ENCODE measurements at regions not wholly inside any gene's neighbourhood (a gene's known extent, or its start where the extent isn't known, plus 50 kb on each side); places are given as distances from the start of the nearest gene placed in this dataset.

- WGBS (ENCODE audit: insufficient coverage, low lambda C conversion rate): no CpG with 5 or more reads among the region's 5 CpGs
- H3K4me3 ChIP-seq (ENCODE audit: low read length): no peak overlapping the region
- no peaks in the 10 kb centered on the region for H3K9me3 ChIP-seq (ENCODE audit: control insufficient read depth, low read depth, low read length)
- no peaks in the 10 kb centered on the region for H3K4me1 ChIP-seq (ENCODE audit: control insufficient read depth, insufficient read depth, low read length)
- no peaks in the 10 kb centered on the region for H3K27me3 ChIP-seq (ENCODE audit: control insufficient read depth, insufficient read depth, low read length)
- H3K36me3 ChIP-seq (ENCODE audit: control insufficient read depth, insufficient read depth, low read length): no peaks in the 10 kb centered on the region
- no peak overlapping the region for H3K27ac ChIP-seq (ENCODE audit: low read length)
- no peak for DNase-seq
Measured at GRCh38 chr5:26625099-26625498, 413.3 kb downstream of the CDH9 start.

GRCh38 chr5:26622947-26623346 lies 415.4 kb downstream of the CDH9 start:
- no peaks in the 10 kb centered on the region for H3K4me1 ChIP-seq (ENCODE audit: control insufficient read depth, insufficient read depth, low read length)
- WGBS (ENCODE audit: insufficient coverage, low lambda C conversion rate): 33% methylated on average over 1 of the region's 3 CpGs

GRCh38 chr5:26610577-26610976 lies 427.8 kb downstream of the CDH9 start:
- no peak overlapping the region for H3K27ac ChIP-seq (ENCODE audit: low read length)
- WGBS (ENCODE audit: insufficient coverage, low lambda C conversion rate): 57% methylated on average over 1 of the region's 1 CpG
- H3K27me3 ChIP-seq (ENCODE audit: control insufficient read depth, insufficient read depth, low read length): no peaks in the 10 kb centered on the region
- no peak for DNase-seq
- H3K4me1 ChIP-seq (ENCODE audit: control insufficient read depth, insufficient read depth, low read length): no peaks in the 10 kb centered on the region
- H3K36me3 ChIP-seq (ENCODE audit: control insufficient read depth, insufficient read depth, low read length): no peaks in the 10 kb centered on the region
- no peaks in the 10 kb centered on the region for H3K9me3 ChIP-seq (ENCODE audit: control insufficient read depth, low read depth, low read length)
- H3K4me3 ChIP-seq (ENCODE audit: low read length): no peak overlapping the region

More at GRCh38 chr5:26622947-26623346, 415.4 kb downstream of the CDH9 start:
- Histone ChIP-seq H3K27me3 (ENCODE audit: control insufficient read depth, insufficient read depth, low read length) (no peaks in the 10 kb centered on the region), H3K36me3 (ENCODE audit: control insufficient read depth, insufficient read depth, low read length) (no peaks in the 10 kb centered on the region), H3K4me3 (ENCODE audit: low read length) (no peak overlapping the region), H3K9me3 (ENCODE audit: control insufficient read depth, low read depth, low read length) (no peaks in the 10 kb centered on the region), H3K27ac (ENCODE audit: low read length) (no peak overlapping the region)
- DNase-seq: no peak

GRCh38 chr5:26601563-26601962 lies 436.8 kb downstream of the CDH9 start:
- no peaks in the 10 kb centered on the region for H3K9me3 ChIP-seq (ENCODE audit: control insufficient read depth, low read depth, low read length)
- no peak overlapping the region for H3K4me3 ChIP-seq (ENCODE audit: low read length)
- no CpG with 5 or more reads among the region's 1 CpG for WGBS (ENCODE audit: insufficient coverage, low lambda C conversion rate)
- H3K4me1 ChIP-seq (ENCODE audit: control insufficient read depth, insufficient read depth, low read length): no peaks in the 10 kb centered on the region
- H3K36me3 ChIP-seq (ENCODE audit: control insufficient read depth, insufficient read depth, low read length): no peaks in the 10 kb centered on the region
- no peaks in the 10 kb centered on the region for H3K27me3 ChIP-seq (ENCODE audit: control insufficient read depth, insufficient read depth, low read length)
- H3K27ac ChIP-seq (ENCODE audit: low read length): no peak overlapping the region
- no peak for DNase-seq

- 100% methylated on average over 1 of the region's 1 CpG for WGBS (ENCODE audit: insufficient coverage, low lambda C conversion rate)
- no peak for DNase-seq
- H3K9me3 ChIP-seq (ENCODE audit: control insufficient read depth, low read depth, low read length): no peaks in the 10 kb centered on the region
- no peaks in the 10 kb centered on the region for H3K36me3 ChIP-seq (ENCODE audit: control insufficient read depth, insufficient read depth, low read length)
- no peak overlapping the region for H3K27ac ChIP-seq (ENCODE audit: low read length)
- H3K4me3 ChIP-seq (ENCODE audit: low read length): no peak overlapping the region
- no peaks in the 10 kb centered on the region for H3K27me3 ChIP-seq (ENCODE audit: control insufficient read depth, insufficient read depth, low read length)
- H3K4me1 ChIP-seq (ENCODE audit: control insufficient read depth, insufficient read depth, low read length): no peaks in the 10 kb centered on the region
Measured at GRCh38 chr5:26582350-26583045, 455.9 kb downstream of the CDH9 start.

- Histone ChIP-seq H3K36me3 (ENCODE audit: control insufficient read depth, insufficient read depth, low read length) (no peaks in the 10 kb centered on the region), H3K9me3 (ENCODE audit: control insufficient read depth, low read depth, low read length) (no peaks in the 10 kb centered on the region), H3K27ac (ENCODE audit: low read length) (no peak overlapping the region), H3K27me3 (ENCODE audit: control insufficient read depth, insufficient read depth, low read length) (no peaks in the 10 kb centered on the region), H3K4me1 (ENCODE audit: control insufficient read depth, insufficient read depth, low read length) (no peaks in the 10 kb centered on the region), H3K4me3 (ENCODE audit: low read length) (no peak overlapping the region)
- no peak for DNase-seq
- WGBS (ENCODE audit: insufficient coverage, low lambda C conversion rate): no CpG with 5 or more reads among the region's 2 CpGs
Measured at GRCh38 chr5:26579712-26580111, 458.7 kb downstream of the CDH9 start.

- Histone ChIP-seq H3K4me3 (ENCODE audit: low read length) (no peak overlapping the region), H3K4me1 (ENCODE audit: control insufficient read depth, insufficient read depth, low read length) (no peaks in the 10 kb centered on the region), H3K27me3 (ENCODE audit: control insufficient read depth, insufficient read depth, low read length) (no peaks in the 10 kb centered on the region), H3K27ac (ENCODE audit: low read length) (no peak overlapping the region), H3K9me3 (ENCODE audit: control insufficient read depth, low read depth, low read length) (no peaks in the 10 kb centered on the region), H3K36me3 (ENCODE audit: control insufficient read depth, insufficient read depth, low read length) (no peaks in the 10 kb centered on the region)
- no peak for DNase-seq
- 0% methylated on average over 1 of the region's 2 CpGs for WGBS (ENCODE audit: insufficient coverage, low lambda C conversion rate)
Measured at GRCh38 chr5:26578002-26578401, 460.4 kb downstream of the CDH9 start.

- H3K4me1 ChIP-seq (ENCODE audit: control insufficient read depth, insufficient read depth, low read length): no peaks in the 10 kb centered on the region
- no peaks in the 10 kb centered on the region for H3K27me3 ChIP-seq (ENCODE audit: control insufficient read depth, insufficient read depth, low read length)
- H3K36me3 ChIP-seq (ENCODE audit: control insufficient read depth, insufficient read depth, low read length): no peaks in the 10 kb centered on the region
- H3K27ac ChIP-seq (ENCODE audit: low read length): no peak overlapping the region
- WGBS (ENCODE audit: insufficient coverage, low lambda C conversion rate): no CpG with 5 or more reads among the region's 1 CpG
- no peak for DNase-seq
- H3K4me3 ChIP-seq (ENCODE audit: low read length): no peak overlapping the region
- H3K9me3 ChIP-seq (ENCODE audit: control insufficient read depth, low read depth, low read length): peaks cover 14% of the 10 kb centered on the region
Measured at GRCh38 chr5:26572480-26572879, 465.9 kb downstream of the CDH9 start.

- Histone ChIP-seq H3K4me1 (ENCODE audit: control insufficient read depth, insufficient read depth, low read length) (no peaks in the 10 kb centered on the region), H3K36me3 (ENCODE audit: control insufficient read depth, insufficient read depth, low read length) (no peaks in the 10 kb centered on the region), H3K4me3 (ENCODE audit: low read length) (no peak overlapping the region), H3K9me3 (ENCODE audit: control insufficient read depth, low read depth, low read length) (peaks cover 14% of the 10 kb centered on the region), H3K27me3 (ENCODE audit: control insufficient read depth, insufficient read depth, low read length) (no peaks in the 10 kb centered on the region), H3K27ac (ENCODE audit: low read length) (no peak overlapping the region)
- WGBS (ENCODE audit: insufficient coverage, low lambda C conversion rate): no CpG with 5 or more reads among the region's 14 CpGs
- no peak for DNase-seq
Measured at GRCh38 chr5:26569929-26570258, 468.5 kb downstream of the CDH9 start.

- Histone ChIP-seq H3K4me3 (ENCODE audit: low read length) (no peak overlapping the region), H3K27me3 (ENCODE audit: control insufficient read depth, insufficient read depth, low read length) (no peaks in the 10 kb centered on the region), H3K36me3 (ENCODE audit: control insufficient read depth, insufficient read depth, low read length) (no peaks in the 10 kb centered on the region), H3K27ac (ENCODE audit: low read length) (no peak overlapping the region), H3K4me1 (ENCODE audit: control insufficient read depth, insufficient read depth, low read length) (no peaks in the 10 kb centered on the region), H3K9me3 (ENCODE audit: control insufficient read depth, low read depth, low read length) (peaks cover 14% of the 10 kb centered on the region)
- no peak for DNase-seq
- WGBS (ENCODE audit: insufficient coverage, low lambda C conversion rate): no CpG with 5 or more reads among the region's 26 CpGs
Measured at GRCh38 chr5:26569241-26569928, 469.0 kb downstream of the CDH9 start.

GRCh38 chr5:26568316-26568715 lies 470.1 kb downstream of the CDH9 start:
- no peaks in the 10 kb centered on the region for H3K27me3 ChIP-seq (ENCODE audit: control insufficient read depth, insufficient read depth, low read length)
- no peak overlapping the region for H3K4me3 ChIP-seq (ENCODE audit: low read length)
- peaks cover 14% of the 10 kb centered on the region for H3K9me3 ChIP-seq (ENCODE audit: control insufficient read depth, low read depth, low read length)
- no CpG with 5 or more reads among the region's 9 CpGs for WGBS (ENCODE audit: insufficient coverage, low lambda C conversion rate)
- no peak overlapping the region for H3K27ac ChIP-seq (ENCODE audit: low read length)
- no peaks in the 10 kb centered on the region for H3K36me3 ChIP-seq (ENCODE audit: control insufficient read depth, insufficient read depth, low read length)
- DNase-seq: no peak
- H3K4me1 ChIP-seq (ENCODE audit: control insufficient read depth, insufficient read depth, low read length): no peaks in the 10 kb centered on the region

Measured in large intestine (tissue), 3 donors.